ENCODE measurements at regions not wholly inside any gene's neighbourhood (a gene's known extent, or its start where the extent isn't known, plus 50 kb on each side); places are given as distances from the start of the nearest gene placed in this dataset.

- TF ChIP-seq POLR2A (IDR thresholded peaks at IDR 0.05) (no peak), CTCF (IDR thresholded peaks at IDR 0.05) (no peak), POLR2AphosphoS5 (IDR thresholded peaks at IDR 0.05) (no peak)
Measured at GRCh38 chr10:33819206-33819605, 484.7 kb upstream of the NRP1 start.
